ENCODE measurements at regions not wholly inside any gene's neighbourhood (a gene's known extent, or its start where the extent isn't known, plus 50 kb on each side); places are given as distances from the start of the nearest gene placed in this dataset.

DNA sequence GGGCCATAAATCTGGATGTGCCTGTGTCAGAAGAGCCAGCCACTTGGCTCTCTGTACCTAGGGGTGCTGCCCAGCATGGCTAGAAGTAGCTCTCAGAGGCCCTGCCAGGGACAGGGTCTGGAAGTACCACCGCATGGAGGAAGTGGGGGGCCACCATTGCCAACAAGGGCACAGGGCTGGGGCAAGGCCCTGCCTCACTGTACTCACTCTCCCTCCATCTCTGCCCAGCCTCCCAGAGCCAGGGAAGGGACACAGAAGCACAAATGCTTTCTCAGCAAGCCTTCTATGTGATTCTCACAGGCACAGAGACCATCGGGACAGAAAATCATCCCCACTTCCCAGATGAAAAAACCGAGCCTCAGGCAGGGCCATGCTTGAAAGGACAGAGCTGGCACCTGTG lies 138.1 kb downstream of the C5orf15 start:
- no peak for TF ChIP-seq POLR2A (IDR thresholded peaks at IDR 0.05)
- TF ChIP-seq, protein P1, sequence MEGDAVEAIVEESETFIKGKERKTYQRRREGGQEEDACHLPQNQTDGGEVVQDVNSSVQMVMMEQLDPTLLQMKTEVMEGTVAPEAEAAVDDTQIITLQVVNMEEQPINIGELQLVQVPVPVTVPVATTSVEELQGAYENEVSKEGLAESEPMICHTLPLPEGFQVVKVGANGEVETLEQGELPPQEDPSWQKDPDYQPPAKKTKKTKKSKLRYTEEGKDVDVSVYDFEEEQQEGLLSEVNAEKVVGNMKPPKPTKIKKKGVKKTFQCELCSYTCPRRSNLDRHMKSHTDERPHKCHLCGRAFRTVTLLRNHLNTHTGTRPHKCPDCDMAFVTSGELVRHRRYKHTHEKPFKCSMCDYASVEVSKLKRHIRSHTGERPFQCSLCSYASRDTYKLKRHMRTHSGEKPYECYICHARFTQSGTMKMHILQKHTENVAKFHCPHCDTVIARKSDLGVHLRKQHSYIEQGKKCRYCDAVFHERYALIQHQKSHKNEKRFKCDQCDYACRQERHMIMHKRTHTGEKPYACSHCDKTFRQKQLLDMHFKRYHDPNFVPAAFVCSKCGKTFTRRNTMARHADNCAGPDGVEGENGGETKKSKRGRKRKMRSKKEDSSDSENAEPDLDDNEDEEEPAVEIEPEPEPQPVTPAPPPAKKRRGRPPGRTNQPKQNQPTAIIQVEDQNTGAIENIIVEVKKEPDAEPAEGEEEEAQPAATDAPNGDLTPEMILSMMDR (IDR thresholded peaks at IDR 0.05) = no peak
- no peak for ATAC-seq

DNA sequence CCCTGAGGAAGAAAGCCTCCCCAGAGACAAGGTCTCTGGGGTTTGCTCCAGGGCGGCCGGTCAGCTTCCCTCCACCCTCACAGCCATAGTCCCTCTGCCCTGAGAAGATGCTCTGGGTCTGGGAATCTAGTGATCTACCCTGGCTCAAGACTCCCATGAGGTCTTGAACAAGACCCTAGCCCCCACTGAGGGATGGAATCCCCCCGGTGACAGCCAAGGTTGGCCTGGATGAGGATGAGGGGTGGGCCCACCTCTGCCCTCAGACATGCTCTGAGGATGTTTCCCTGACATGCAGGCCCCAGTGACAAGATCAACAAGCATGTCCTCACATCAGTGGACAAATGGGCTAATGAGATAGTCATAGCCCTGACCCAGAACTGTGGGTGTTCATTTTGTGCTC lies 138.6 kb downstream of the C5orf15 start:
- Histone ChIP-seq H3K27ac (no peak overlapping the region), H3K36me3 (no peaks in the 10 kb centered on the region), H3K9me3 (no peaks in the 10 kb centered on the region), H3K4me1 (peaks cover 0 to 6% (median 0%) of the 10 kb centered on the region in 4 donors), H3K27me3 (no peaks in the 10 kb centered on the region), H3K4me3 (no peak overlapping the region)
- intact Hi-C loops (cut with DNase I) = no loop called here
- TF ChIP-seq POLR2A (IDR thresholded peaks at IDR 0.05) = no peak
- TF ChIP-seq, protein P1 (IDR thresholded peaks at IDR 0.05) = no peak
- DNase-seq (peak in 1 of 3 donors; percentile 14), ATAC-seq (no peak)
- 92% methylated on average over 3 of the region's 3 CpGs for WGBS (ENCODE audit: insufficient coverage, low coverage, low lambda C conversion rate, missing lambda C conversion rate)

More for the DNA sequence above, 138.1 kb downstream of the C5orf15 start:
- 61% methylated on average over 2 of the region's 3 CpGs for WGBS (ENCODE audit: insufficient coverage, low coverage, low lambda C conversion rate, missing lambda C conversion rate)
- Histone ChIP-seq H3K27ac (no peak overlapping the region), H3K36me3 (no peaks in the 10 kb centered on the region), H3K4me3 (no peak overlapping the region), H3K27me3 (no peaks in the 10 kb centered on the region), H3K4me1 (peaks cover 0 to 2% (median 0%) of the 10 kb centered on the region in 4 donors), H3K9me3 (no peaks in the 10 kb centered on the region)
- DNase-seq = peak in 1 of 3 donors; percentile 17
- intact Hi-C loops (cut with DNase I) = no loop called here

DNA sequence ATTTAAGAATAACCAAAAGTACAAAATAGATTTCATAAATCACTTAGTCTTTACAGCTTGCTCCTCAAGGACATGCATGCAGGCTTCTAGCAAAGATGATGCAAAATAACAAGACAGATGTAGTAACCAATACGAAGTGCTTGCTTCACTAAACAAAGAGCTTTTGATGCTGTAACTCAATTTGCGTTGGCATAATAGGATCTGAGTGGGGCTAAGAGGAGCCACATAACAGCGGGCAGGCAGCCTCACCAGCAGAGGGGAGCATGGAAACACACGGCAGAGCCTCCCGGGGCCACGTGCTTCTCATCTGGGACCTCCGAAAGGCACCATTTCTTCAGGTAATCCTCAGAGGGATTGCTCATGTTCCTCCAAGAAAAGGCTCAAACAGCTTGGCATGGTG lies 139.7 kb downstream of the C5orf15 start:
- Histone ChIP-seq H3K9me3 (no peaks in the 10 kb centered on the region), H3K4me3 (no peak overlapping the region), H3K27ac (no peak overlapping the region), H3K36me3 (no peaks in the 10 kb centered on the region), H3K4me1 (peaks cover 0 to 6% (median 0%) of the 10 kb centered on the region in 4 donors), H3K27me3 (no peaks in the 10 kb centered on the region)
- ATAC-seq (no peak), DNase-seq (no peak)
- intact Hi-C loops (cut with DNase I) = no loop called here
- 69% methylated on average over 2 of the region's 7 CpGs for WGBS (ENCODE audit: insufficient coverage, low coverage, low lambda C conversion rate, missing lambda C conversion rate)
- TF ChIP-seq POLR2A (IDR thresholded peaks at IDR 0.05) = no peak
- TF ChIP-seq, protein P1 (IDR thresholded peaks at IDR 0.05) = no peak

DNA sequence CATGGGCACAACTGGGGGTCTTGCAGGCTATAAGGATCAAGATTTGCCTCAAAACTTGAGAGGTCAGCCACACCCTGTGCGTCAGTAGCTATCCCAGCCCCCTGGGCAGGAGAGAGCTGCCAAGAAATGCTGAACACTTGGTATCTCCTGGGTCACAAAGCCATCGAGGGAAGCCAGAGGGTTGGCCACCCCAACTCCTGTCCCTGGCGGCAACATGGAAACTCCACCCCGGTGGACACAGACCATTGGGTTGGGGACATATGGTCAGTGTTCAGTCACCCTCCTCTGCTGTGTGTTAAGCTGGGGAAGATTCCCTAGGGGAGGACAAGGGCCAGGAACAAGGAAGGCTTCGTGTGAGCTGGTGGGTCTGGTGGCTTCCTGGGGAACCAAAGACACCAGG lies 140.6 kb downstream of the C5orf15 start:
- 33% methylated on average over 1 of the region's 5 CpGs for WGBS (ENCODE audit: insufficient coverage, low coverage, low lambda C conversion rate, missing lambda C conversion rate)
- DNase-seq (no peak), ATAC-seq (no peak)
- no peaks in the 10 kb centered on the region for H3K9me3 ChIP-seq
- H3K27ac ChIP-seq = no peak overlapping the region
- H3K4me3 ChIP-seq = no peak overlapping the region
- no peak for TF ChIP-seq POLR2A (IDR thresholded peaks at IDR 0.05)
- TF ChIP-seq, protein P1 (IDR thresholded peaks at IDR 0.05) = no peak
- intact Hi-C loops (cut with DNase I) = no loop called here
- H3K36me3 ChIP-seq = no peaks in the 10 kb centered on the region
- no peaks in the 10 kb centered on the region for H3K27me3 ChIP-seq
- peaks cover 0 to 6% (median 0%) of the 10 kb centered on the region in 4 donors for H3K4me1 ChIP-seq

DNA sequence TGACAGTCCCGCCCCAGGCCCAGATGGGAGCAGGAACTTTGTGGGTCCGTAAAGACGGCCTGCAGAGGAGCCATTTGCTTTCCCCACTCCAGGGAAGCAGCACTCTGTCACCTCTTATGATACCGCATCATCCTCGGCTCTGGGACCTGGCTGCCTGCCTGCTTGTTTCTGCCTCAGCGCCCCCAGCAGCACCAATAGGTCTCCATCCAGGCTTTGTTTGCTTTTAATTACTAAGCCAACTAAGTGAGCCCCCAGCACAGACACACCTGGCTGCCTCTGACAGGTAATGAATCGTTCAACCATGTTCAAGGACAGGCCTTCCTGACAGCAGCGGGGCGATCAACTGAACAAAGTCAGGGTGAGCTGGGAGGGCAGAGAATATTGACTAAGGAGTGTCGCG lies 141.4 kb downstream of the C5orf15 start:
- H3K4me3 ChIP-seq = no peak overlapping the region
- DNase-seq = no peak
- ATAC-seq = no peak
- H3K27me3 ChIP-seq = no peaks in the 10 kb centered on the region
- TF ChIP-seq POLR2A (IDR thresholded peaks at IDR 0.05) = no peak
- TF ChIP-seq, protein P1 (IDR thresholded peaks at IDR 0.05) = no peak
- intact Hi-C loops (cut with DNase I) = no loop called here
- WGBS (ENCODE audit: insufficient coverage, low coverage, low lambda C conversion rate, missing lambda C conversion rate) = 61% methylated on average over 7 of the region's 11 CpGs
- H3K27ac ChIP-seq = no peak overlapping the region
- no peaks in the 10 kb centered on the region for H3K36me3 ChIP-seq
- H3K4me1 ChIP-seq = peaks cover 0 to 6% (median 0%) of the 10 kb centered on the region in 4 donors
- no peaks in the 10 kb centered on the region for H3K9me3 ChIP-seq

All from right lobe of liver (tissue), 6 donors.